GM19239 (cell line): ENCODE measurements at regions not wholly inside any gene's neighbourhood (a gene's known extent, or its start where the extent isn't known, plus 50 kb on each side); places are given as distances from the start of the nearest gene placed in this dataset.
A peak's percentile ranks its signal among the peaks of the same experiment; 100 is the strongest.
"Not testable (repeated sequence)": the region's sequence is repeated elsewhere in the genome, so short reads cannot be mapped to it uniquely, and the experiment has no call there.

Experiments used
- DNase-seq: peaks from one replicate; pipeline ENCODE4 v3.0.0; 2011; ENCODE audit warnings: low spot score; ENCODE audit not compliant: insufficient read length
- FAIRE-seq: peaks from 2 replicates; lab custom pipeline; 2011; peaks lifted over from hg19 to GRCh38; lab: Jason Lieb, UNC

- not testable (repeated sequence) for FAIRE-seq
These were observed 202.8 kb upstream of the C1QTNF3 start for GRCh38 chr5:34245813-34246212.

GRCh38 chr5:34258598-34258997 is 215.6 kb upstream of the C1QTNF3 start:
- DNase-seq, FAIRE-seq: not testable (repeated sequence)

More at GRCh38 chr5:34245813-34246212, 202.8 kb upstream of the C1QTNF3 start:
- not testable (repeated sequence) for DNase-seq

DNA sequence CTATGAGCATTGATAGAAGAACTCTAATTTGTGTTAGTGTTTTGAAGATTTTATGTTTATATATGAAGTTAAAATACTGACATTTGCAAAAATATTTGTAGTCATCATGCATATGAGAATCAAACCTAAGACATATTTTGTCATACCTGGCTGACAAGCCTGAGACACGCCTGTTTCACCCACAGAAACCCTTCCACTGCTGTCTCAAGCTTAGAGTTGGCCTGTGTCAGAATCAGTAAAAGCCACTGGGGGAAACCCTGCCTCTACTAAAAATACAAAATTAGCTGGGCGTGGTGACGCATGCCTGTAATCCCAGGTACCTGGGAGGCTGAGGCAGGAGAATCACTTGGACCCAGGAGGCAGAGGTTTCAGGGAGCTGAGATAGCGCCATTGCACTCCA is 218.0 kb upstream of the C1QTNF3 start:
- not testable (repeated sequence) for DNase-seq
- FAIRE-seq, result peak; percentile 51

- FAIRE-seq, DNase-seq: not testable (repeated sequence)
These were observed 223.1 kb upstream of the C1QTNF3 start for GRCh38 chr5:34266151-34266550.

DNA sequence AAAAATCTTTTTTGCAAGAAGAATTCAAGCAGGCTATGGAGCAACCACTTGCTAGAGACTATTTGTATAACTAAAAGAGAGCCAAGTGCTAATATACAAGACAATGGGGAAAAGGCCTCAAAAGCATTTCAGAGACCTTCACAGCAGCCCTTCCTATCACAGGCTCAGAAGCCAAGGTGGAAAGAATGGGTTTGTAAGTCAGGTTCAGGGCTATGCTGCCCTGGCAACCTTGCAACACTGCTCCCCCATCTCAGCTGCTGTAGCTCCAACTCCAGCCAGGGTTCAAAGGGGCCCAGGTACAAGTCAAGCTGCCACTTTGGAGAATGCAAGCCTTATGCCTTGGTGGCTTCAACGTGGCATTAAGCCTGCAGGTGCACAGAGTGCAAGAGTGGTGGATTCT is 253.7 kb upstream of the C1QTNF3 start:
- not testable (repeated sequence) for FAIRE-seq, DNase-seq

DNA sequence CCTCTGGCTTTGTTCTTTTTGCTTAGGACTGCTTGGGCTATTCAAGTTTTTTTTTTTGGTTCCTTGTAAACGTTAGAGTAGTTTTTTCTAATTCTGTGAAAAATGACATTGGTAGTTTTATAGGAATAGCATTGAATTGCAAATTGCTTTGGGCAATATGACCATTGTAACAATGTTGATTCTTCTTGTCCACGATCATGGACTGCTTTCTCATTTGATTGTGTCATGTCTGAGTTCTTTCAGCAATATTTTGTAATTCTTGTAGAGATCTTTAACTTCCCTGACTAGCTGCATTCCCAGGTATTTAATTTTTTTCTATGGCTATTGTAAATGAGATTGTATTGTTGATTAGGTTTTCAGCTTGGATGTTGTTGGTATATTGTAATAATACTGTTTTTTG is 286.2 kb upstream of the C1QTNF3 start:
- DNase-seq, FAIRE-seq: not testable (repeated sequence)

DNA sequence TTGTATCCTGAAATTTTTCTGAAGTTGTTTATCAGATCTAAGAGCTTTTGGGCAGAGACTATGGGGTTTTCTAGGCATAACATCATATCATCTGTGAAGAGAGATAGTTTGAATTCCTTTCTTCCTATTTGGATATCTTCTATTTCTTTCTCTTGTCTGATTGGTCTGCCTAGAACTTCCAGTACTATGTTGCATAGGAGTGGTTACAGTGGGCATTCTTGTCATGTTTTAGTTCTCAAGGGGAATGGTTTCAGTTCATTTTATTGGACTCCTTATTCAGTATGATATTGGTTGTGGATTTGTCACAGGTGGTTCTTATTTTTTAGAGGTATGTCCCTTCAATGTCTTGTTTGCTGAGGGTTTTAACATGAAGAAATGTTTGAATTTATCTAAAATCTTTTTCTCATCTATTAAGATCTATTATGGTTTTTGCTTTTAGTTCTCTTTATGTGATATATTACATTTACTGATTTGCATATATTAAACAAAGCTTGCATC is 286.6 kb upstream of the C1QTNF3 start:
- DNase-seq, FAIRE-seq: not testable (repeated sequence)

GRCh38 chr5:34331928-34332454 is 289.0 kb upstream of the C1QTNF3 start:
- DNase-seq, FAIRE-seq: not testable (repeated sequence)

GRCh38 chr5:34339408-34340001 is 296.5 kb upstream of the C1QTNF3 start:
- DNase-seq, FAIRE-seq: not testable (repeated sequence)

GRCh38 chr5:34354440-34354839 is 301.7 kb upstream of the RAI14 start:
- FAIRE-seq, DNase-seq: not testable (repeated sequence)

DNA sequence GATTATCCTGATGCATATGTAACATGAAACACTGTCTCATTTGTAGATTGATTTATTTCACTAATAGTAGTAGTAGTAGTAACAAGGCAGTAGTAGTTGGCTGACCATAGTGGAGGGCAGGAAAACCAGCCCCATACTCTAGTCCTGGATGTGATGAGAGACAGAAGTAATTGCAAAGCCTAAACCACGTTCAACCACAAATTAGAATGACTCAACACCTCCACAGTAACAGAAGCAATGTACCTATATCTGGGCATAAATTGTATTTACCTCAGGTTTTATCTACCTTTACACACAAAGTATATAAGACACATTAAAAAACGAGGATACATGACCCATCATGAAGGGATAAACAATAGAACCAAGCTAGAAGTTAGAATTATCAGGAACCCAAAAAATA is 284.7 kb upstream of the RAI14 start:
- not testable (repeated sequence) for FAIRE-seq, DNase-seq

DNA sequence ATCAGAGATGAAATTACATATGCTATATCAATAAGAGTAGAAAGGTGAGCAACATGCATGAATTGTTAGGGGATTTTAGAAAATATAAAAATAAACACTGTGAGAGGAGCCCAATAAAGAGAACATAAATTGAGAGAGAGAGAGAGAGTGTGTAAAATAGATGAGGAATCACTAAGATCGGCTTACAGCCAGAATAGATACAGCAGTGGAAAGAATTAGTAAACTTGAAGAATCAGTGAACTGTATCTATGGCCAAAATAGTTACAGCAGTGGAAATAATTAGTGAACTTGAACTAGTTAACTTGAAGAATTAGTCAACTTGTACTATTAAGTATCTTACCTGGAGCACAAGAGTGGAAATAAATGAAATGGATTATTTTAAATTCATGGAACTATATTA is 284.3 kb upstream of the RAI14 start:
- peak; percentile 71 for FAIRE-seq
- DNase-seq, result not testable (repeated sequence)

DNA sequence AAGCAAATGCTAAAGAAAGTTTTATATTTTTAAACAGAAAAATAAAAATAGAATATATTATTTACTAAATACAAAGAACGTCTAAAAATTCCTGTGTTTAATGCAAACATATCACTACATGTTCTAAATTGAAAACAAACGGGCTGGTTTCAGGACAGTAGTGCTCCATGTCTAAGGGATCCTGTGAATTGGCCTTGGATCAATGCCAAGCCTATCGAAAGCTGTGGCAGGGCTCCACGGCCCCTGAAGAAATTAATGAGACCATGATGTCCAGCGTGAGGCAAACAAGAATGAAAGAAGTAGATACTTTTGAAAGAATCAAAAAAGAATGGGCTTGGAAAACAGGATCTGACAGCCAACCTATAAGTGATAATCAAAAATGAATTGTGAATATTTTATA is 283.4 kb upstream of the RAI14 start:
- not testable (repeated sequence) for DNase-seq, FAIRE-seq

DNA sequence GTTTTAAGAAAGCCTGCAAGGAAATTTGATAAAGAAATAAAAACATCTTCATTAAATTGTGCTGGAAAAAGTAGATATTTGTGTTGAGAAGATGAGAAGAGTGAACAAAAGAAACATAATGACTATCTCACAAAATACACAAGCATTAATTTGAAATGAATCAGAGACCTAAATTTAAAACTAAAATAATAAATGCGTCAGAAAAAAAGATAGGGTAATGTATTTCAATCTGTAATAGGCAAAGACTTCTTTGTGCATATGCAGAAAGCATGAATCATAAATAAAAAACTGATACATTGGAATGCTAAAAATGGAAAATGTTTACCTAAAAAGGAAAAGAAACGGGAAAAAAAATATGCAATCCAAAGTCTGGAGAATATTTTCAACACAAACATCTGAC is 278.5 kb upstream of the RAI14 start:
- not testable (repeated sequence) for FAIRE-seq

GRCh38 chr5:34378498-34378897 is 277.6 kb upstream of the RAI14 start:
- not testable (repeated sequence) for FAIRE-seq, DNase-seq

More for the DNA sequence above, 278.5 kb upstream of the RAI14 start:
- DNase-seq, result not testable (repeated sequence)

- FAIRE-seq, DNase-seq: not testable (repeated sequence)
These were observed 267.4 kb upstream of the RAI14 start for GRCh38 chr5:34388754-34389153.

- FAIRE-seq, result no peak
- no peak for DNase-seq
These were observed 246.8 kb upstream of the RAI14 start for GRCh38 chr5:34409373-34409772.

GRCh38 chr5:34410411-34411139 is 245.6 kb upstream of the RAI14 start:
- FAIRE-seq, result no peak
- no peak for DNase-seq

DNA sequence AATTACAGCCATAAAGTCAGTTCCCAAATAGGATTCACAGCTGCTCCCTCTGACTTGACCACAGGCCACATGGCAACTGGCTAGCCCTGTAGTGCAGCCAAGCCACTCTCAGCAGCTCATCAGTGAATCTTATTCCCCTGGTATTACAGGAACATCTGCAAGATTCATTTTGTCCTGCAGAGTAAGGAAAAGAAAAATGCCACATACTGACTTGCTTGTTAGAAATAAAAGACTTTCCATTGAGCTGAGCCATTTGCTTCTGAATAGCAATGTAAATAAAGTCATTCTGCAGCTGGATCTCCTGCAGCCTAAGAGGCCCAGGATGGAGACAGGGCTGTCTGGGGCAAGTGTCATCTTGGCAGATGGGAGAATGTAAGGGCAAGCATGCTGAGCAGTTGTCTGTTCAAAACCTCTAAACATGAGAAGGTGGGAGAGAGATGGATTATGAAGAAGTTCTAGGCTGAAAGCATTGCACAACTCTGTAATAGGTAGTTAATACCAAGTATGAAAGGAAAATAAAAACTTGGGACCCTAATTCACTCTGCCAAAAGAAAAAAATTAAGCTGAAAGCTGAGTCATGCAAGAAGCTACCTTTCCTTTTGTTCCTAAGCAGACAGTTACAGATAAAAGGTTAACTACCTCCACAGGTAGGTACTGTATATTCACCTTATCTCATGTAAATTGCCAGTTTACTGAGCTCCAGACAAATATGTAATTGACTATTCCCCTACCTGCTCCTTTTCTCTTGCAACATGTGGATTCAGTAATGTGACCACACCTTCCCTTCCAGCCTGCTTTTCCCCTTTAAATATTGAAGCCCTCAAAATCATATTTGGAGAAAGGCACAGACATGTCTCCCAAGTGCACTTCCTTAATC is 244.4 kb upstream of the RAI14 start:
- DNase-seq (no peak), FAIRE-seq (no peak)

DNA sequence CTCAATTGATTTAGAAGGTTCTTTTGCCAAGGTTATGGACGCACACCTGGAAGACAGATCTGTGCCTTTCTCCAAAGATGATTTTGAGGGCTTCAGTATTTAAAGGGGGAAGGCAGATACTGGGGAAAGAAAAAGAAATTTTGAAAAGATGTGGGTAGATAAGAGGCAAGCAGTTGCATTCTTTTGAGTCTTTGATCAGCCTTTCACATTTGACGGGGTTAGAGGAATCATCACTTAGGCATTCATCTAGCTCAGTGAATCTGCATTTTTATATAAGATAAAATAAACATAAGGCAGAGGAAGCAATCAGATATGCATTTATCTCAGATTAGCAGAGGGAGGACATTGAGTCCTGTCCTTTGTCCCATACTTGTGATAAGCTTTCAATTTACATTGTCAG is 243.4 kb upstream of the RAI14 start:
- DNase-seq, result no peak
- FAIRE-seq, result no peak
